Upper lobe of right lung (tissue), 1 donor: ENCODE measurements at regions not wholly inside any gene's neighbourhood (a gene's known extent, or its start where the extent isn't known, plus 50 kb on each side); places are given as distances from the start of the nearest gene placed in this dataset.

Experiments used
- ATAC-seq: fragments of 200-7000 bp; cut with Tn5 transposase; one replicate; pipeline ENCODE4 v1.9.1; 2020; ENCODE audit warnings: mild to moderate bottlenecking, moderate library complexity
- DNase-seq: peaks from one replicate; pipeline ENCODE4 v3.0.0-alpha.2; 2020
- H3K27ac ChIP-seq: fragments of 200-600 bp; one replicate; pipeline ENCODE4 v1.8.0; 2022
- H3K27me3 ChIP-seq: fragments of 200-600 bp; one replicate; pipeline ENCODE4 v1.8.0; 2022; ENCODE audit warnings: mild to moderate bottlenecking
- H3K36me3 ChIP-seq: fragments of 200-600 bp; one replicate; pipeline ENCODE4 v1.8.0; 2022
- H3K4me1 ChIP-seq: fragments of 200-600 bp; one replicate; pipeline ENCODE4 v1.8.0; 2022
- H3K4me3 ChIP-seq: fragments of 200-600 bp; one replicate; pipeline ENCODE4 v1.8.0; 2022; ENCODE audit warnings: mild to moderate bottlenecking
- H3K9me3 ChIP-seq: fragments of 200-600 bp; one replicate; pipeline ENCODE4 v1.8.0; 2022
- CTCF ChIP-seq: fragments of 200-600 bp; IDR thresholded peaks from one replicate; pipeline ENCODE4 v1.8.0; 2022; ENCODE audit warnings: antibody characterized with exemption
- intact Hi-C: fragments of 100-400 bp; cut with DNase I; formaldehyde crosslinking; loops from one replicate; pipeline ENCODE4 v1.11.0; 2022
- donor health status: DM: no; HTN: yes; CAD: no; lungs with severe emphysema.

GRCh38 chr4:73312967-73313366 is 54.4 kb upstream of the ANKRD17 start:
- no peak for DNase-seq
- H3K4me3 ChIP-seq: no peak overlapping the region
- H3K27me3 ChIP-seq: no peaks in the 10 kb centered on the region
- H3K4me1 ChIP-seq: no peaks in the 10 kb centered on the region
- no peak overlapping the region for H3K27ac ChIP-seq
- intact Hi-C loops: no loop called here
- H3K9me3 ChIP-seq: no peaks in the 10 kb centered on the region
- H3K36me3 ChIP-seq: no peaks in the 10 kb centered on the region
- no peak for ATAC-seq
- TF ChIP-seq CTCF: no peak

DNA sequence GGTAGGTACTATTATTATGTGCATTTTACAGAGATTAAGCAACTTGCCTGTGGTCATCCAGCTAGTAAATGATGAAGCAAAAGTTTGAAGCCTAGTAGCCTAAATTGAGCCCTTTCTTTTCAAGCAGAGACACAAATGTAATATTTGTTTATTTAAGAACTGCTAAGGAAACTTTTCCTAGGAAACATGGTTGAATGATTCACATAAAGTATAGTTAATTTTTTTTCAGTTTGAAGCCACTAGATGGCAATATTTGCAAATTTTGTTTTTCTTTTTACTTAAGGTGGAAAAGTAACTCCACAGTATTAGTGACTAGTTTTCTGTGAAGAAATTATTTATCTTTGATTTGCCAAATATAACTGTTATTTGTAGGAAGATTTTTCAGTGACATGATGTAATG is 52.8 kb upstream of the ANKRD17 start:
- no peaks in the 10 kb centered on the region for H3K9me3 ChIP-seq
- ATAC-seq (no peak), DNase-seq (no peak)
- H3K36me3 ChIP-seq: no peaks in the 10 kb centered on the region
- intact Hi-C loops: no loop called here
- no peak overlapping the region for H3K4me3 ChIP-seq
- H3K27me3 ChIP-seq: no peaks in the 10 kb centered on the region
- no peak overlapping the region for H3K27ac ChIP-seq
- TF ChIP-seq CTCF: peak; percentile 41
- H3K4me1 ChIP-seq: no peaks in the 10 kb centered on the region

GRCh38 chr4:73309211-73309610 is 50.6 kb upstream of the ANKRD17 start:
- TF ChIP-seq CTCF: no peak
- no peaks in the 10 kb centered on the region for H3K36me3 ChIP-seq
- no peaks in the 10 kb centered on the region for H3K9me3 ChIP-seq
- DNase-seq (no peak), ATAC-seq (no peak)
- intact Hi-C loops: no loop called here
- no peaks in the 10 kb centered on the region for H3K4me1 ChIP-seq
- H3K27ac ChIP-seq: no peak overlapping the region
- no peak overlapping the region for H3K4me3 ChIP-seq
- no peaks in the 10 kb centered on the region for H3K27me3 ChIP-seq
